ENCODE measurements at regions not wholly inside any gene's neighbourhood (a gene's known extent, or its start where the extent isn't known, plus 50 kb on each side); places are given as distances from the start of the nearest gene placed in this dataset.

GRCh38 chr2:8576525-8577167 lies 105.2 kb upstream of the ID2 start:
- POLR2A ChIA-PET = interaction anchor here (0.7 kb wide), 1 partner anchor 288 kb away, joined by 3 read pairs; no protein-coding TSS in a partner anchor
- Histone ChIP-seq H3K4me3 (ENCODE audit: low read depth, low read length) (no peak overlapping the region), H3K36me3 (ENCODE audit: control insufficient read depth in 2 of 2, insufficient read depth in 1 of 2, low read length in 2 of 2) (no peaks in the 10 kb centered on the region), H3K4me1 (ENCODE audit: control insufficient read depth, insufficient read depth, low read length) (no peaks in the 10 kb centered on the region), H3K27ac (ENCODE audit: extremely low read depth, low read depth, low read length) (no peak overlapping the region), H3K9me3 (ENCODE audit: control insufficient read depth, insufficient read depth, low read depth, low read length) (no peaks in the 10 kb centered on the region)
- no peak for TF ChIP-seq OSR2 (tag by site-specific recombination; IDR thresholded peaks at IDR 0.05)
- TF ChIP-seq ZNF423 (tag by site-specific recombination; IDR thresholded peaks at IDR 0.05) = no peak
- TF ChIP-seq ZBTB10 (tag by site-specific recombination; IDR thresholded peaks at IDR 0.05) = no peak
- no peak for TF ChIP-seq ZNF621 (tag by site-specific recombination; IDR thresholded peaks at IDR 0.05)
- TF ChIP-seq ZNF768 (tag by site-specific recombination; IDR thresholded peaks at IDR 0.05) = peak; percentile 64; the same call in 1 of the 2 replicates
- TF ChIP-seq ZNF658 (tag by site-specific recombination; IDR thresholded peaks at IDR 0.05) = no peak
- CTCF ChIA-PET = no interaction called here

- CTCF ChIA-PET = interaction anchor here (0.6 kb wide), 1 partner anchor 1731 kb away, joined by 3 read pairs; no protein-coding TSS in a partner anchor
- no peak overlapping the region for H3K27ac ChIP-seq (ENCODE audit: extremely low read depth, low read depth, low read length)
- no peak for TF ChIP-seq ZNF513 (tag by site-specific recombination; IDR thresholded peaks at IDR 0.05)
- no peak for TF ChIP-seq BCL6B (tag by site-specific recombination; IDR thresholded peaks at IDR 0.05)
- TF ChIP-seq ZNF747 (tag by site-specific recombination; IDR thresholded peaks at IDR 0.05) = no peak
- no peak for TF ChIP-seq ZNF626 (tag by site-specific recombination; IDR thresholded peaks at IDR 0.05)
- no peak for TF ChIP-seq TCF7L2 (IDR thresholded peaks at IDR 0.05; ENCODE audit: borderline replicate concordance, low read depth, low read length)
- TF ChIP-seq ZBTB17 (tag by site-specific recombination; IDR thresholded peaks at IDR 0.05) = no peak
- TF ChIP-seq ZSCAN18 (tag by site-specific recombination; IDR thresholded peaks at IDR 0.05) = no peak
- no peak for TF ChIP-seq ZNF114 (tag by site-specific recombination; IDR thresholded peaks at IDR 0.05)
- TF ChIP-seq KLF16 (tag by site-specific recombination; IDR thresholded peaks at IDR 0.05) = no peak
- no peak for TF ChIP-seq KLF7 (tag by site-specific recombination; IDR thresholded peaks at IDR 0.05; ENCODE audit: borderline replicate concordance)
- no peak for TF ChIP-seq PRDM6 (tag by site-specific recombination; IDR thresholded peaks at IDR 0.05)
- TF ChIP-seq ZNF335 (tag by site-specific recombination; conservative IDR thresholded peaks at IDR 0.05) = no peak
- TF ChIP-seq ZNF449 (tag by site-specific recombination; IDR thresholded peaks at IDR 0.05) = no peak
- POLR2A ChIA-PET = no interaction called here
- H3K9me3 ChIP-seq (ENCODE audit: control insufficient read depth, insufficient read depth, low read depth, low read length) = no peaks in the 10 kb centered on the region
- no peaks in the 10 kb centered on the region for H3K4me1 ChIP-seq (ENCODE audit: control insufficient read depth, insufficient read depth, low read length)
- no peak overlapping the region for H3K4me3 ChIP-seq (ENCODE audit: low read depth, low read length)
- no peaks in the 10 kb centered on the region for H3K36me3 ChIP-seq (ENCODE audit: control insufficient read depth in 2 of 2, insufficient read depth in 1 of 2, low read length in 2 of 2)
Measured at GRCh38 chr2:8577573-8577972, 104.3 kb upstream of the ID2 start.
